ENCODE measurements at regions not wholly inside any gene's neighbourhood (a gene's known extent, or its start where the extent isn't known, plus 50 kb on each side); places are given as distances from the start of the nearest gene placed in this dataset.

- TF ChIP-seq TAF1 (IDR thresholded peaks at IDR 0.05; ENCODE audit: borderline replicate concordance, insufficient read depth, low read length) (no peak), REST (IDR thresholded peaks at IDR 0.05; ENCODE audit: insufficient read depth in 1 of 2, low read depth in 2 of 2, low read length in 2 of 2) (no peak), SIN3A (IDR thresholded peaks at IDR 0.05; ENCODE audit: borderline replicate concordance, insufficient read depth, low read length) (no peak), POLR2AphosphoS5 (IDR thresholded peaks at IDR 0.05; ENCODE audit: low read depth, low read length) (no peak), FOXP2 (optimal IDR thresholded peaks at IDR 0.05; ENCODE audit: borderline replicate concordance, extremely low read depth, extremely low read length, insufficient read depth) (no peak)
Observed at GRCh38 chr11:104738918-104739317, 159.3 kb downstream of the CASP12 start.

- TF ChIP-seq REST (IDR thresholded peaks at IDR 0.05; ENCODE audit: insufficient read depth in 1 of 2, low read depth in 2 of 2, low read length in 2 of 2) (no peak), POLR2AphosphoS5 (IDR thresholded peaks at IDR 0.05; ENCODE audit: low read depth, low read length) (no peak), FOXP2 (optimal IDR thresholded peaks at IDR 0.05; ENCODE audit: borderline replicate concordance, extremely low read depth, extremely low read length, insufficient read depth) (no peak), TAF1 (IDR thresholded peaks at IDR 0.05; ENCODE audit: borderline replicate concordance, insufficient read depth, low read length) (no peak)
Observed at GRCh38 chr11:104738208-104738607, 160.1 kb downstream of the CASP12 start.

GRCh38 chr11:104736502-104736901, 161.8 kb downstream of the CASP12 start:
- TF ChIP-seq TAF1 (IDR thresholded peaks at IDR 0.05; ENCODE audit: borderline replicate concordance, insufficient read depth, low read length), result no peak
- no peak for TF ChIP-seq POLR2AphosphoS5 (IDR thresholded peaks at IDR 0.05; ENCODE audit: low read depth, low read length)
- TF ChIP-seq FOXP2 (optimal IDR thresholded peaks at IDR 0.05; ENCODE audit: borderline replicate concordance, extremely low read depth, extremely low read length, insufficient read depth), result no peak
- no peak for TF ChIP-seq SIN3A (IDR thresholded peaks at IDR 0.05; ENCODE audit: borderline replicate concordance, insufficient read depth, low read length)
- TF ChIP-seq REST (IDR thresholded peaks at IDR 0.05; ENCODE audit: insufficient read depth in 1 of 2, low read depth in 2 of 2, low read length in 2 of 2), result no peak

GRCh38 chr11:104734998-104735397, 163.3 kb downstream of the CASP12 start:
- TF ChIP-seq SIN3A (IDR thresholded peaks at IDR 0.05; ENCODE audit: borderline replicate concordance, insufficient read depth, low read length) (no peak), TAF1 (IDR thresholded peaks at IDR 0.05; ENCODE audit: borderline replicate concordance, insufficient read depth, low read length) (no peak), FOXP2 (optimal IDR thresholded peaks at IDR 0.05; ENCODE audit: borderline replicate concordance, extremely low read depth, extremely low read length, insufficient read depth) (no peak), REST (IDR thresholded peaks at IDR 0.05; ENCODE audit: insufficient read depth in 1 of 2, low read depth in 2 of 2, low read length in 2 of 2) (no peak), POLR2AphosphoS5 (IDR thresholded peaks at IDR 0.05; ENCODE audit: low read depth, low read length) (no peak)

- TF ChIP-seq FOXP2 (optimal IDR thresholded peaks at IDR 0.05; ENCODE audit: borderline replicate concordance, extremely low read depth, extremely low read length, insufficient read depth), result no peak
- no peak for TF ChIP-seq TAF1 (IDR thresholded peaks at IDR 0.05; ENCODE audit: borderline replicate concordance, insufficient read depth, low read length)
- TF ChIP-seq SIN3A (IDR thresholded peaks at IDR 0.05; ENCODE audit: borderline replicate concordance, insufficient read depth, low read length), result no peak
- TF ChIP-seq REST (IDR thresholded peaks at IDR 0.05; ENCODE audit: insufficient read depth in 1 of 2, low read depth in 2 of 2, low read length in 2 of 2), result no peak
- TF ChIP-seq POLR2AphosphoS5 (IDR thresholded peaks at IDR 0.05; ENCODE audit: low read depth, low read length), result no peak
Observed at GRCh38 chr11:104731890-104732289, 166.4 kb downstream of the CASP12 start.
